Fibroblast of villous mesenchyme (primary cell): ENCODE measurements at regions not wholly inside any gene's neighbourhood (a gene's known extent, or its start where the extent isn't known, plus 50 kb on each side); places are given as distances from the start of the nearest gene placed in this dataset.

Experiments used
- DNase-seq: peaks from one replicate; pipeline ENCODE4 v3.0.0-alpha.2; 2010; ENCODE audit warnings: low read depth
- H3K4me3 ChIP-seq: 2 replicates; pipeline ENCODE4 v1.5.1; 2011; ENCODE audit warnings: low read depth, mild to moderate bottlenecking, low read length
- CTCF ChIP-seq: IDR thresholded peaks from 2 replicates; pipeline ENCODE4 v1.5.1; 2012; ENCODE audit warnings: low read depth, mild to moderate bottlenecking, low read length; ENCODE audit not compliant: insufficient read depth

- TF ChIP-seq CTCF, result no peak
- H3K4me3 ChIP-seq, result no peak overlapping the region
- DNase-seq, result no peak
Observed at GRCh38 chr18:45379903-45380302, 235.4 kb upstream of the SLC14A2 start.

- no peak overlapping the region for H3K4me3 ChIP-seq
- no peak for DNase-seq
- TF ChIP-seq CTCF, result no peak
Observed at GRCh38 chr18:45381282-45381681, 234.0 kb upstream of the SLC14A2 start.

- DNase-seq, result no peak
- H3K4me3 ChIP-seq, result no peak overlapping the region
- TF ChIP-seq CTCF, result no peak
Observed at GRCh38 chr18:45383228-45383627, 232.0 kb upstream of the SLC14A2 start.

GRCh38 chr18:45384137-45384961, 230.9 kb upstream of the SLC14A2 start:
- peak; percentile 47 for DNase-seq
- TF ChIP-seq CTCF, result peak; percentile 61
- H3K4me3 ChIP-seq, result no peak overlapping the region

- H3K4me3 ChIP-seq, result no peak overlapping the region
- no peak for TF ChIP-seq CTCF
- DNase-seq, result no peak
Observed at GRCh38 chr18:45384962-45385315, 230.3 kb upstream of the SLC14A2 start.

GRCh38 chr18:45386041-45386655, 229.1 kb upstream of the SLC14A2 start:
- TF ChIP-seq CTCF, result peak; percentile 66
- H3K4me3 ChIP-seq, result no peak overlapping the region
- peak; percentile 45 for DNase-seq
